ENCODE measurements at regions not wholly inside any gene's neighbourhood (a gene's known extent, or its start where the extent isn't known, plus 50 kb on each side); places are given as distances from the start of the nearest gene placed in this dataset.

- no peak for TF ChIP-seq CTCF (IDR thresholded peaks at IDR 0.05; ENCODE audit: control insufficient read depth, insufficient read depth, low read depth, low read length, missing control alignments)
- no peak overlapping the region for H3K4me3 ChIP-seq (ENCODE audit: control insufficient read depth, low read depth, low read length)
- no peak for DNase-seq (ENCODE audit: low read depth)
These were observed 589.2 kb downstream of the INHBA start for GRCh38 chr7:41113719-41114118.

GRCh38 chr7:41110186-41110585 is 592.7 kb downstream of the INHBA start:
- TF ChIP-seq CTCF (IDR thresholded peaks at IDR 0.05; ENCODE audit: control insufficient read depth, insufficient read depth, low read depth, low read length, missing control alignments) = no peak
- no peak for DNase-seq (ENCODE audit: low read depth)
- H3K4me3 ChIP-seq (ENCODE audit: control insufficient read depth, low read depth, low read length) = no peak overlapping the region

- H3K4me3 ChIP-seq (ENCODE audit: control insufficient read depth, low read depth, low read length) = no peak overlapping the region
- DNase-seq (ENCODE audit: low read depth) = no peak
- no peak for TF ChIP-seq CTCF (IDR thresholded peaks at IDR 0.05; ENCODE audit: control insufficient read depth, insufficient read depth, low read depth, low read length, missing control alignments)
These were observed 594.1 kb downstream of the INHBA start for GRCh38 chr7:41108821-41109220.

GRCh38 chr7:41107938-41108448 is 594.9 kb downstream of the INHBA start:
- no peak overlapping the region for H3K4me3 ChIP-seq (ENCODE audit: control insufficient read depth, low read depth, low read length)
- TF ChIP-seq CTCF (IDR thresholded peaks at IDR 0.05; ENCODE audit: control insufficient read depth, insufficient read depth, low read depth, low read length, missing control alignments) = no peak
- no peak for DNase-seq (ENCODE audit: low read depth)

- no peak for DNase-seq (ENCODE audit: low read depth)
- TF ChIP-seq CTCF (IDR thresholded peaks at IDR 0.05; ENCODE audit: control insufficient read depth, insufficient read depth, low read depth, low read length, missing control alignments) = no peak
These were observed 595.5 kb downstream of the INHBA start for GRCh38 chr7:41107330-41107937.

GRCh38 chr7:41104631-41105030 is 598.3 kb downstream of the INHBA start:
- H3K4me3 ChIP-seq (ENCODE audit: control insufficient read depth, low read depth, low read length) = no peak overlapping the region
- no peak for TF ChIP-seq CTCF (IDR thresholded peaks at IDR 0.05; ENCODE audit: control insufficient read depth, insufficient read depth, low read depth, low read length, missing control alignments)
- no peak for DNase-seq (ENCODE audit: low read depth)

More at GRCh38 chr7:41107330-41107937, 595.5 kb downstream of the INHBA start:
- no peak overlapping the region for H3K4me3 ChIP-seq (ENCODE audit: control insufficient read depth, low read depth, low read length)

Data from AG09309 (cell line).